HepG2 (cell line): ENCODE measurements at regions not wholly inside any gene's neighbourhood (a gene's known extent, or its start where the extent isn't known, plus 50 kb on each side); places are given as distances from the start of the nearest gene placed in this dataset.
"Not testable (repeated sequence)": the region's sequence is repeated elsewhere in the genome, so short reads cannot be mapped to it uniquely, and the experiment has no call there.

ENCODE experiments used
- ATAC-seq: fragments of 200-7000 bp; cut with Tn5 transposase; 3 replicates; pipeline ENCODE4 v1.9.1; 2020; ENCODE audit warnings: mild to moderate bottlenecking, moderate library complexity
- BruUV-seq: library from RNA; stranded (reverse); fragments of 400-500 nt; replicated peaks from 2 replicates; lab custom pipeline; 2021; lab: Mats Ljungman, UMichigan
- CTCF ChIA-PET: fragments of 300-600 bp; formaldehyde crosslinking; extraction: SDS; loops from one replicate; lab custom pipeline; 2021; ENCODE audit warnings: low total read pairs, inconsistent platforms, low intra/inter-chr PET ratio; lab: Yijun Ruan, JAX
- POLR2A ChIA-PET: fragments of 350-600 bp; sonication (Branson Sonifier 250); formaldehyde crosslinking; loops from one replicate; lab custom pipeline; 2020; ENCODE audit warnings: antibody characterized with exemption, inconsistent platforms; lab: Yijun Ruan, JAX
- DNase-seq: peaks from one replicate; pipeline ENCODE4 v3.0.0-alpha.2; 2015; ENCODE audit warnings: low spot score
- FAIRE-seq: peaks from 3 replicates; lab custom pipeline; 2011; peaks lifted over from hg19 to GRCh38; lab: Jason Lieb, UNC
- H2AFZ ChIP-seq: one replicate; pipeline ENCODE4 v1.6.1; 2011; ENCODE audit warnings: low read length, inconsistent platforms
- H3K27ac ChIP-seq: fragments of 300-600 bp; 3 replicates; pipeline ENCODE4 v1.8.0; 2011; ENCODE audit warnings: mixed run types, mild to moderate bottlenecking, mixed read lengths, low read length, inconsistent platforms; ENCODE audit not compliant: insufficient read depth; ENCODE audit errors: extremely low read length
- H3K27me3 ChIP-seq, 2 experiments: fragments of 200-600 bp in 1 of 2; 2 replicates in 1 of 2; 3 replicates in 1 of 2; pipeline versions ENCODE4 v1.6.0 to v1.8.0; 2011; ENCODE audit warnings: low read length in 2 of 2, mild to moderate bottlenecking in 2 of 2, moderate library complexity in 2 of 2, inconsistent platforms in 1 of 2; ENCODE audit not compliant: insufficient read depth in 2 of 2, control insufficient read depth in 1 of 2
- H3K36me3 ChIP-seq, 2 experiments: fragments of 200-600 bp in 1 of 2; replicated peaks in 1 of 2; 2 replicates in 1 of 2; 3 replicates in 1 of 2; pipeline versions ENCODE4 v1.5.1 to v1.8.0; 2011; ENCODE audit warnings: low read length in 2 of 2, inconsistent platforms in 1 of 2; ENCODE audit not compliant: insufficient read depth in 2 of 2, control insufficient read depth in 1 of 2
- H3K4me1 ChIP-seq: 2 replicates; pipeline ENCODE4 v1.5.1; 2012; ENCODE audit warnings: low read length, inconsistent platforms; ENCODE audit not compliant: insufficient read depth
- H3K4me2 ChIP-seq: 2 replicates; pipeline ENCODE4 v1.6.0; 2011; ENCODE audit warnings: low read depth, low read length, inconsistent platforms
- H3K4me3 ChIP-seq, 3 experiments: fragments of 200-600 bp in 1 of 3; sonication (generic), shearing (Covaris generic) in 1 of 3; replicated peaks in 1 of 3; 2 replicates each; pipeline ENCODE4 v1.5.1; 2011 to 2016; ENCODE audit warnings: low read length in 3 of 3, inconsistent platforms in 2 of 3, low read depth in 2 of 3, mild to moderate bottlenecking in 2 of 3, control low read depth in 1 of 3, mixed read lengths in 1 of 3; ENCODE audit not compliant: insufficient read depth in 1 of 3
- H3K79me2 ChIP-seq: one replicate; pipeline ENCODE4 v1.6.1; 2011; ENCODE audit warnings: low read length, inconsistent platforms; ENCODE audit not compliant: insufficient read depth
- H3K9ac ChIP-seq: 2 replicates; pipeline ENCODE4 v1.6.0; 2011; ENCODE audit warnings: mild to moderate bottlenecking, low read depth, low read length, inconsistent platforms; ENCODE audit not compliant: insufficient read depth
- H3K9me3 ChIP-seq: 2 replicates; pipeline ENCODE4 v1.5.1; 2012; ENCODE audit warnings: mild to moderate bottlenecking, low read length
- H4K20me1 ChIP-seq: 2 replicates; pipeline ENCODE4 v1.6.0; 2011; ENCODE audit warnings: inconsistent platforms, mild to moderate bottlenecking, low read length, moderate library complexity; ENCODE audit not compliant: insufficient read depth
- ARNT2 ChIP-seq: sonication (generic); formaldehyde crosslinking; IDR thresholded peaks from 2 replicates; pipeline ENCODE4 v1.8.0; 2022; ENCODE audit warnings: mild to moderate bottlenecking, low read depth, missing genetic modification reagents, moderate library complexity
- BORCS8-MEF2B ChIP-seq: sonication (generic); formaldehyde crosslinking; IDR thresholded peaks from 2 replicates; pipeline ENCODE4 v1.8.0; 2022; ENCODE audit warnings: mild to moderate bottlenecking, missing genetic modification reagents
- GZF1 ChIP-seq: sonication (generic); formaldehyde crosslinking; IDR thresholded peaks from 2 replicates; pipeline ENCODE4 v1.5.1; 2020; ENCODE audit warnings: mild to moderate bottlenecking, missing genetic modification reagents
- RARG ChIP-seq: sonication (generic); formaldehyde crosslinking; IDR thresholded peaks from 2 replicates; pipeline ENCODE4 v1.4.0; 2020; ENCODE audit warnings: low read depth, mild to moderate bottlenecking, missing genetic modification reagents
- ZNF546 ChIP-seq: sonication (generic); formaldehyde crosslinking; conservative IDR thresholded peaks from 2 replicates; pipeline ENCODE4 v1.8.1; 2023; ENCODE audit warnings: mild to moderate bottlenecking, missing genetic modification reagents
- WGBS: methylation state at CpG from one replicate; pipeline ENCODE4 v1.1.6; 2017; ENCODE audit warnings: low lambda C conversion rate; 5-methylcytosine and 5-hydroxymethylcytosine counted together
- in situ Hi-C: cut with HindIII; loops from 2 replicates; pipeline ENCODE4 v1.10.0; 2017; ENCODE audit warnings: low pct_unique_long_range_greater_than_20kb; ENCODE audit not compliant: extremely low pct_ligation_motif_present
- intact Hi-C: fragments of 100-400 bp; cut with micrococcal nuclease; formaldehyde crosslinking; loops from one replicate; pipeline ENCODE4 v1.10.0; 2022; ENCODE audit not compliant: unreplicated experiment
- TF ChIP-seq, protein P1 (sequence below): sonication (generic); formaldehyde crosslinking; IDR thresholded peaks from 2 replicates; pipeline ENCODE4 v1.4.0; 2020; ENCODE audit warnings: missing genetic modification reagents

- TF ChIP-seq, protein P1, sequence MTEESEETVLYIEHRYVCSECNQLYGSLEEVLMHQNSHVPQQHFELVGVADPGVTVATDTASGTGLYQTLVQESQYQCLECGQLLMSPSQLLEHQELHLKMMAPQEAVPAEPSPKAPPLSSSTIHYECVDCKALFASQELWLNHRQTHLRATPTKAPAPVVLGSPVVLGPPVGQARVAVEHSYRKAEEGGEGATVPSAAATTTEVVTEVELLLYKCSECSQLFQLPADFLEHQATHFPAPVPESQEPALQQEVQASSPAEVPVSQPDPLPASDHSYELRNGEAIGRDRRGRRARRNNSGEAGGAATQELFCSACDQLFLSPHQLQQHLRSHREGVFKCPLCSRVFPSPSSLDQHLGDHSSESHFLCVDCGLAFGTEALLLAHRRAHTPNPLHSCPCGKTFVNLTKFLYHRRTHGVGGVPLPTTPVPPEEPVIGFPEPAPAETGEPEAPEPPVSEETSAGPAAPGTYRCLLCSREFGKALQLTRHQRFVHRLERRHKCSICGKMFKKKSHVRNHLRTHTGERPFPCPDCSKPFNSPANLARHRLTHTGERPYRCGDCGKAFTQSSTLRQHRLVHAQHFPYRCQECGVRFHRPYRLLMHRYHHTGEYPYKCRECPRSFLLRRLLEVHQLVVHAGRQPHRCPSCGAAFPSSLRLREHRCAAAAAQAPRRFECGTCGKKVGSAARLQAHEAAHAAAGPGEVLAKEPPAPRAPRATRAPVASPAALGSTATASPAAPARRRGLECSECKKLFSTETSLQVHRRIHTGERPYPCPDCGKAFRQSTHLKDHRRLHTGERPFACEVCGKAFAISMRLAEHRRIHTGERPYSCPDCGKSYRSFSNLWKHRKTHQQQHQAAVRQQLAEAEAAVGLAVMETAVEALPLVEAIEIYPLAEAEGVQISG (CRISPR knock-in tag) = no peak
- TF ChIP-seq GZF1 (CRISPR knock-in tag) (no peak), ARNT2 (CRISPR knock-in tag) (no peak), RARG (no peak), ZNF546 (no peak), BORCS8-MEF2B (no peak)
- TF ChIP-seq, all 625 proteins: peak for 0
Observed at GRCh38 chr9:89952401-89952800, 347.6 kb downstream of the GADD45G start (continued).

DNA sequence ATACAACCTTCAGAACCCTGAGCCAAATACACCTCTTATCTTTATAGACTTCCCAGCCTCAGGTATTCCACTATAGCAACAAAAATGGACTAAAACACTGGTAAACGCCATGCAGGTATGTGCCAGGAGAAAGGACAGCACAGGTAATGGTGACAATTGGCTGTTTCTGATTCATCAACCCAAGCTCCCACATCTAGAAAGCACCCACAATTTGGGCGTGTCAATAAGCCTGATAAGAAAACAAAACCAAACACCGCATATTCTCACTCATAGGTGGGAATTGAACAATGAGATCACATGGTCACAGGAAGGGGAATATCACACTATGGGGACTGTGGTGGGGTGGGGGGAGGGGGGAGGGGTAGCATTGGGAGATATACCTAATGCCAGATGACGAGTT is 348.5 kb downstream of the GADD45G start:
- intact Hi-C loops, CTCF ChIA-PET, H3K4me1 ChIP-seq, H3K36me3 ChIP-seq, in situ Hi-C loops, H3K9me3 ChIP-seq, BruUV-seq, H3K79me2 ChIP-seq, H4K20me1 ChIP-seq, H3K27me3 ChIP-seq, POLR2A ChIA-PET, DNase-seq, FAIRE-seq, H3K4me3 ChIP-seq, H2AFZ ChIP-seq, H3K4me2 ChIP-seq, ATAC-seq, H3K9ac ChIP-seq, H3K27ac ChIP-seq: not testable (repeated sequence)
- 46% methylated on average over 4 of the region's 4 CpGs for WGBS
